GM12864 (cell line): ENCODE measurements at regions not wholly inside any gene's neighbourhood (a gene's known extent, or its start where the extent isn't known, plus 50 kb on each side); places are given as distances from the start of the nearest gene placed in this dataset.
"Not testable (repeated sequence)": the region's sequence is repeated elsewhere in the genome, so short reads cannot be mapped to it uniquely, and the experiment has no call there.

Experiments
- DNase-seq: peaks from one replicate; pipeline ENCODE4 v3.0.0-alpha.2; 2011; ENCODE audit warnings: low read depth
- H3K4me3 ChIP-seq: 2 replicates; pipeline ENCODE4 v1.5.1; 2011; ENCODE audit warnings: mild to moderate bottlenecking, low read depth, low read length, control low read depth
- CTCF ChIP-seq: IDR thresholded peaks from 2 replicates; pipeline ENCODE4 v1.5.1; 2011; ENCODE audit warnings: low read depth, mild to moderate bottlenecking, moderate library complexity, low read length, control low read depth, inconsistent platforms; ENCODE audit errors: missing control alignments

DNA sequence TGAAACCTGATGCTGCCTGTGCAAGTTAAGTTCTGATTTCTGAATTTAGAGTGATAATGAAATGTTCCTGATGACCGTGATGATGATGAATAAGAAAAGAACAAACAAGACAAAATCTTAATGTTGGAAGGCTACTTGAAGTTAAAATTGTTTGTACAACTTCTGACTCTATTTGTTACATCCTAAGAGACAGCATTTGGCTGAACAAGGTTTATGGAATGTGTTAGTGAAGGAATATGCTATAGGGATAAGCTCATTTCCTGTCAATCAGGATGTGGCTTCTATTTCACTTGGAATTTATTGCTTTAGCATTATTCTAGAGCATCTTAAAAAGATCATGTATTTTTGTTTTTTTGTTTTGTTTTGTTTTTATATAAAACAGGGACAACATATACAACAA is 267.5 kb downstream of the FAT4 start:
- H3K4me3 ChIP-seq: no peak overlapping the region
- no peak for DNase-seq
- TF ChIP-seq CTCF: no peak

DNA sequence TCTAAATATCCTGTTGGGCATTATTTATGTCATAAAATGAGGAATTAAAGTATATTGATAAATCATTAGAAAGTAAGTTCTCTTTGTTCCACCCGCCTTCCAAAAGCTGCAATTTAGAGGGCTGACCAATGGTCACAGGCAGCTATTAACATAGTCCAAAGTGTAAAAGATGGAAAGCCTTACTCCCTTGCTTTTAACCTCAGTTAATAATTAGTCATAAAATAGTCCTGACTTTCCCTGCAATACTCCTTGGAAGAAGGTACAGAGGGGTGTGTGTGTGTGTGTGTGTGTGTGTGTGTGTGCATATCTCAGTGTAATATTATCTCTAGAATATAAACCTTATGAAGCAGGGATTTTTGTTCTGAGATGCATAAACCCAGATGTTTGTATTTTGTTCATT is 275.4 kb downstream of the FAT4 start:
- no peak for TF ChIP-seq CTCF
- no peak for DNase-seq
- no peak overlapping the region for H3K4me3 ChIP-seq

GRCh38 chr4:125591290-125591689 is 276.5 kb downstream of the FAT4 start:
- no peak overlapping the region for H3K4me3 ChIP-seq
- no peak for DNase-seq
- TF ChIP-seq CTCF: no peak

- TF ChIP-seq CTCF: no peak
- H3K4me3 ChIP-seq: no peak overlapping the region
- DNase-seq: no peak
Measured at GRCh38 chr4:125594056-125594602, 279.4 kb downstream of the FAT4 start.

DNA sequence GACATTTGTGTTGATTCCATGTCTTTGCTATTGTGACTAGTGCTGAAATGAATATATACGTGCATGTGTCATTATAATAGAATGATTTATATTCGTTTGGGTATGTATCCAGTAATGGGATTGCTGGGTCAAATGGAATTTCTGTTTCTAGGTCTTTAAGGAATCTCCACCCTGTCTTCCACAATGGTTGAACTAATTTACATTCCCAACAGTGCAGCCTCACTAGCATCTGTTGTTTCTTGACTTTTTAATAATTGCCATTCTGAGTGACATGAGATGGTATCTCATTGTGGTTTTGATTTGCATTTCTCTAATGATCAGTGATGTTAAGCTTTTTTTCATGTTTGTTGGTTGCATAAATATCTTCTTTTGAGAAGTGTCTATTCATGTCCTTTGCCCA is 291.2 kb downstream of the FAT4 start:
- DNase-seq: not testable (repeated sequence)

GRCh38 chr4:125620066-125620860 is 305.5 kb downstream of the FAT4 start:
- DNase-seq: no peak
- TF ChIP-seq CTCF: no peak
- H3K4me3 ChIP-seq: no peak overlapping the region

More for the DNA sequence above, 291.2 kb downstream of the FAT4 start:
- H3K4me3 ChIP-seq: not testable (repeated sequence)

DNA sequence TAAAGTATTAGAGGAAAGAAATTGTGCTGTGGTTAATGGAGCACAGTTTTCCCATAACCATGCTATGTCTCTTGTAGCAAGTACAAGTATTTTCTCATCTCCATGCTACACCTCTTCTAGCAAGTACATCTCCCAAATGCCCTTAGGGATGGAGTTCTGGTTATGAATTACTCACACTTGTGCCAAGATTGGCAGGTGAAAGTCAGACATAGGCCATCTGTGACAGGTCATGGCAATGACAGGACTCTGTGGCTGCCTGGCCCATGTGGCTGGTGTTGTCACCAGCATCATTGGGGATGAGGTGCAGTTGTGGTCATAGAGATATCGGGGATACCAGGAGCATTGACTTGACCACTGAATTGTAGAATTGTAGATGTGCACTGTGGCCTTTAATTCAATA is 310.2 kb downstream of the FAT4 start:
- no peak overlapping the region for H3K4me3 ChIP-seq
- no peak for DNase-seq
- TF ChIP-seq CTCF: no peak
